BE2C (cell line): ENCODE measurements at regions not wholly inside any gene's neighbourhood (a gene's known extent, or its start where the extent isn't known, plus 50 kb on each side); places are given as distances from the start of the nearest gene placed in this dataset.

Experiments used
- DNase-seq: peaks from one replicate; pipeline ENCODE4 v3.0.0-alpha.2; 2020
- H3K27me3 ChIP-seq: fragments of 250-450 bp; sonication (Bioruptor Pico); 2 replicates; pipeline ENCODE4 v1.5.1; 2020; ENCODE audit warnings: mild to moderate bottlenecking
- H3K36me3 ChIP-seq: fragments of 250-450 bp; sonication (Bioruptor Pico); 2 replicates; pipeline ENCODE4 v1.5.1; 2020; ENCODE audit warnings: mild to moderate bottlenecking
- H3K4me1 ChIP-seq: fragments of 250-450 bp; sonication (Bioruptor Pico); 2 replicates; pipeline ENCODE4 v1.5.1; 2020
- H3K4me3 ChIP-seq: 2 replicates; pipeline ENCODE4 v1.5.1; 2011; ENCODE audit warnings: low read depth, low read length
- H3K9me3 ChIP-seq: fragments of 250-450 bp; sonication (Bioruptor Pico); 2 replicates; pipeline ENCODE4 v1.5.1; 2020
- TF ChIP-seq, protein P1 (sequence below): IDR thresholded peaks from 2 replicates; pipeline ENCODE4 v1.5.1; 2012; ENCODE audit warnings: mild to moderate bottlenecking, low read depth, low read length

DNA sequence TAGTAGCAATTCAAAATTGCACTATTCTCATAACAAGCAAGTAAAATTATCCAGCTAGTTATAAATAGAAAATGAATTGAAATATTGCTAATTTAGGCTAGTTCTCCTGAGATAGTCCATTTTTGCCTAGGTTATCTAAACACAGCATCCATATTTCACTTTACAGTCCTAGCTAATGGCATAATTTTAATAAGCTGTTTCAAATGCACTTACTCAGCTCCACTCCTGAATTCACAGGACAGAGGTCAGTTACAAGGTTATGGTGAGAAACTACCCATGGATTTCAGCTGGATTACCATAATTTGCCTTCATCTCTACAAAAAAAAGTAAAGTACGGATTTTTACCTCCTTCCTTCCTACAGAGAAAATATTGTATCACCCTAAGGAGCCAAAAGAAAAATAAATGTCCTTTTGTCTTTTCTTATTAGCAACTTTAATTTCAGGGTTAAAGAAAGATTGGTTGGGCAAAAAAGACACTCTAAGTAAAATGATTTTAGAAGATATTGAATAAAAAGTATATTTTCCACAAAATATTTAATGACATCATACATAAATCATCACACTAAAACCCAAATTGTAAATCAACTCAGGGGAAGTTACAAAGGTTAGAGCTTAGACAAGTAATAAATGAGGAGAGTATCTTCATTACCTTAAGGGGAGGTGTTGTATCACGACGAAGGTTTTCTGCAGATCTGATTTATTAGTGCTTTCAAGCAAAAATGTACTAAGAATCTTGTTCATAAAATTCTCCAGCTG is 377.4 kb downstream of the C12orf50 start:
- no peaks in the 10 kb centered on the region for H3K27me3 ChIP-seq
- H3K4me3 ChIP-seq: no peak overlapping the region
- TF ChIP-seq, protein P1, sequence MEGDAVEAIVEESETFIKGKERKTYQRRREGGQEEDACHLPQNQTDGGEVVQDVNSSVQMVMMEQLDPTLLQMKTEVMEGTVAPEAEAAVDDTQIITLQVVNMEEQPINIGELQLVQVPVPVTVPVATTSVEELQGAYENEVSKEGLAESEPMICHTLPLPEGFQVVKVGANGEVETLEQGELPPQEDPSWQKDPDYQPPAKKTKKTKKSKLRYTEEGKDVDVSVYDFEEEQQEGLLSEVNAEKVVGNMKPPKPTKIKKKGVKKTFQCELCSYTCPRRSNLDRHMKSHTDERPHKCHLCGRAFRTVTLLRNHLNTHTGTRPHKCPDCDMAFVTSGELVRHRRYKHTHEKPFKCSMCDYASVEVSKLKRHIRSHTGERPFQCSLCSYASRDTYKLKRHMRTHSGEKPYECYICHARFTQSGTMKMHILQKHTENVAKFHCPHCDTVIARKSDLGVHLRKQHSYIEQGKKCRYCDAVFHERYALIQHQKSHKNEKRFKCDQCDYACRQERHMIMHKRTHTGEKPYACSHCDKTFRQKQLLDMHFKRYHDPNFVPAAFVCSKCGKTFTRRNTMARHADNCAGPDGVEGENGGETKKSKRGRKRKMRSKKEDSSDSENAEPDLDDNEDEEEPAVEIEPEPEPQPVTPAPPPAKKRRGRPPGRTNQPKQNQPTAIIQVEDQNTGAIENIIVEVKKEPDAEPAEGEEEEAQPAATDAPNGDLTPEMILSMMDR: no peak
- H3K4me1 ChIP-seq: no peaks in the 10 kb centered on the region
- no peaks in the 10 kb centered on the region for H3K36me3 ChIP-seq
- no peaks in the 10 kb centered on the region for H3K9me3 ChIP-seq
- no peak for DNase-seq

DNA sequence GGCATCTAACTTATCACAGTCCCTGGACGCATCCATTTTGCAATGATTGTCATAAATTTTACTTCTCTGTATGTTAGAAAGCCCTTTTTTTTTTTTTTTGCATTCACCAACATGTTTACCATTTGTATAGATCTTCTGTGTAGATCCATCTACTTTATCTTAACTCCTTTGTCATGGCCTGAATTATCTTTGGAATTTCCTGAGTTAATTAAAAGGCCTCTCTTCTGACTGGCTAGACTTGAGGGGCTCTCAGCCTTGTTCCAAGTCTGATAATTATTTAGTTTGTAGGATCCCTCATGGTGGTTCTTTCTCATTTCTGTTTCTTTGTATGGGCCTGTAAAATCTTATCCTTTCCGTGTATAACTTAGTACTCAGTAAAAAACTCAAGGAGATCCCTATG is 387.0 kb downstream of the C12orf50 start:
- no peak for DNase-seq
- Histone ChIP-seq H3K36me3 (no peaks in the 10 kb centered on the region), H3K4me3 (no peak overlapping the region), H3K27me3 (no peaks in the 10 kb centered on the region), H3K9me3 (no peaks in the 10 kb centered on the region), H3K4me1 (no peaks in the 10 kb centered on the region; the same call in 1 of the 2 replicates)
- TF ChIP-seq, protein P1: no peak

DNA sequence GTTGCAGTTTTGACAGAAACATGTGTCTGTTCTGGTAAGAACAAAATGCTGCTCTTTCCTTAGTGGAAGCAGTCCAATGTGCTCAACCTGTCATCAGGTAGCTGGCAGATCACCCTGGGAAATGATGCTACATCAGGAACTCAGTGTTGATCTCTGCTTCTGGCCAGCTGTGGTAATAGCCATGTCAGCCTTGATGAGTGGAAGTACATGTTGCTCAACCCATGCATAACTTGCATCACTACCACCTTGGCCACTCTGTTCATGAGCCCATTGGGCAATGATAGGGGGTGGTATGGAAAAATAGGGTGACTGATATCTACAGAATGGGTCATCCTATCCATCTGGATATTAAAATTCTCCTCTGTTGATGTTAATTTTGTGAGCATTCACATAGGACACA is 411.0 kb downstream of the C12orf50 start:
- DNase-seq: no peak
- H3K36me3 ChIP-seq: no peaks in the 10 kb centered on the region
- H3K4me1 ChIP-seq: no peaks in the 10 kb centered on the region; the same call in 1 of the 2 replicates
- H3K4me3 ChIP-seq: no peak overlapping the region
- no peaks in the 10 kb centered on the region for H3K9me3 ChIP-seq
- TF ChIP-seq, protein P1: no peak
- H3K27me3 ChIP-seq: no peaks in the 10 kb centered on the region

- no peak overlapping the region for H3K4me3 ChIP-seq
- no peaks in the 10 kb centered on the region for H3K27me3 ChIP-seq
- TF ChIP-seq, protein P1: no peak
- no peaks in the 10 kb centered on the region for H3K36me3 ChIP-seq
- no peak for DNase-seq
- no peaks in the 10 kb centered on the region for H3K9me3 ChIP-seq
- H3K4me1 ChIP-seq: no peaks in the 10 kb centered on the region; the same call in 1 of the 2 replicates
Measured at GRCh38 chr12:87612996-87613395, 416.2 kb downstream of the C12orf50 start.

- no peaks in the 10 kb centered on the region for H3K9me3 ChIP-seq
- TF ChIP-seq, protein P1: no peak
- no peaks in the 10 kb centered on the region for H3K4me1 ChIP-seq
- no peak overlapping the region for H3K4me3 ChIP-seq
- DNase-seq: no peak
- no peaks in the 10 kb centered on the region for H3K27me3 ChIP-seq
- H3K36me3 ChIP-seq: no peaks in the 10 kb centered on the region
Measured at GRCh38 chr12:87608321-87608720, 420.9 kb downstream of the C12orf50 start.

GRCh38 chr12:87603727-87604126 is 425.5 kb downstream of the C12orf50 start:
- Histone ChIP-seq H3K4me1 (no peaks in the 10 kb centered on the region), H3K4me3 (no peak overlapping the region), H3K36me3 (no peaks in the 10 kb centered on the region), H3K27me3 (no peaks in the 10 kb centered on the region), H3K9me3 (no peaks in the 10 kb centered on the region)
- TF ChIP-seq, protein P1: no peak
- no peak for DNase-seq
